HG02610 (cell line): ENCODE measurements at regions not wholly inside any gene's neighbourhood (a gene's known extent, or its start where the extent isn't known, plus 50 kb on each side); places are given as distances from the start of the nearest gene placed in this dataset.
"Not testable (repeated sequence)": the region's sequence is repeated elsewhere in the genome, so short reads cannot be mapped to it uniquely, and the experiment has no call there.

Source experiments
- ATAC-seq: cut with Tn5 transposase; IDR thresholded peaks from one replicate; pipeline ENCODE4 v1.9.1; 2021; ENCODE audit warnings: mild to moderate bottlenecking, moderate library complexity; ENCODE audit not compliant: unreplicated experiment

DNA sequence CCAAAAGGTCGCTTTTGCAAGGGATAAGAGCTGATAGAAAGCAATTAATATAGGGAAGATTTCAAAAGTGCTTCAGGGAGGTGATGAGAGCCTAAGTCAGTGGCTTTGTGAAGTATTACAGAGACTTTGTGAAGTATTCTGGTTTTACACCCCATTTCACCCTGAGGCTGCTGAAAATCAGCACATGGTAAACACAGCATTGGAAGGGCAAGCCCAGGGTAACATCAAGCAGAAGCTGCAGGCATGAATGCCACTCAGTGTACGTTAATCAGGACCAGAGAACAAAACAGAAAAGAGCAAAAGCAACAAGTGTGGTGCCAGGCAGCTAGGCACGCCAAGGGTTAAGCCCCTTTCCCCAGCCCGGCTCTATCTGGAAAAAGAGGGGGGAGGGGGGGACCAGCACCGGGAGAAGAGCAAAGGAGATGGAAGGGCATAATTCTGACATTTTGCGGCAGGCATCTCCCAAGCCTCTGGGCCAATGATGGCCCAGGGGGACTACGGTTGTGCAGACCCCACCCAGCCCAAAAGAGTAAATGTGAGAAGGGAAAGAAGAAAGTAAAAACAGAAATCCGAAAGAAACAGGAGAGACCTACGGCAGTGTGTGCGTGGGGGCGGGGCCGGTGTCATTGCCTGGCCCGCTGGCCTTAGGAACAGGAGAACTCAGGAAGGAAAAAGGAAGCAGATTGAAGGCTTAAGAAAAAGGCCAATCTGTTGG lies 58.9 kb downstream of the DHRS2 start:
- no peak for ATAC-seq

- ATAC-seq, result no peak
These were observed 59.5 kb downstream of the DHRS2 start for GRCh38 chr14:23695664-23695999.

DNA sequence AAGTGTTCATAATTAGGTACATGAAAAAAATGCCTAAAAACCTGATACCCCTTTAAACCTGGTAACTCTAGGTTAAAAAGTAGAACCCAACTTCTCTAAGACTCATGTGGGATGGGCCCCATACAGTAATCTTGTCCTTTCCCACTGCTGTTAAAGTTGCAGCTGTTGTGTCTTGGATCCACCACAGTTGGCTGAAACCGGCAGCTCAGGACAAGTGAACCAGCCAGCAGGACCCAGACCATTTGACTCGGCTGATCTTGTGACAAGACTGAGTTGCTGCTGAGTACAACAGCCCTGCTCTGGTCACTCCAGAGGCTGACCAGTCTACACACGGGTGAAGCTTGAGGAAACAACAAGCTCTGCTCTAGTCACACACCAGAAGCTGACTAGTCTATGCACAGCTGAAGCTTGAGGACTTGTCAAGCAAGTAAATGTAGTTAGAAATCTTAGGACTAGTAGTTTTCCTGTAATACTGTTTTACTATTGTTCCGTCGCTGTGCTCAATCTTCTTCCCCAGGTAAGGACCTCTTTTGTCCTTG lies 60.6 kb downstream of the DHRS2 start:
- ATAC-seq, result no peak

GRCh38 chr14:23697680-23698079 lies 61.5 kb downstream of the DHRS2 start:
- no peak for ATAC-seq

- ATAC-seq, result no peak
These were observed 66.7 kb downstream of the DHRS2 start for GRCh38 chr14:23702656-23703426.

DNA sequence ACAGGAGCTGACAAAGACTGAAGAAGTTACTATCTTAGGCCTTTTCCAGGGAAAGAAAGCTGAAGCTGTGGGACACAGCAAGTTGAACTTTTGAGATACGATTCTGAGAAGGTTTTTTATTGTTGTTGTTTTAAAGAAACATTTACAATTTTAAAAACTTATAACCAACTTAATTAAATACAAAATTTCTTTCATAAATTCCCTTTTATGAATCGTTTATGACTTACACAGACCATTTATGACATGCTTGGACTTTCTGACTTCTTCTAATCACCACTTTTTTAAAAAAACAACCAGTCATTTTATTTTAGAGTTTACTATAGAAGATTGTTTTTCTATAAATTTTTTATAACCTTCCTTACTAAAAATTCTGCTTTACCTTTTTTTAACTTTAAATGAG lies 68.7 kb downstream of the DHRS2 start:
- ATAC-seq, result no peak

DNA sequence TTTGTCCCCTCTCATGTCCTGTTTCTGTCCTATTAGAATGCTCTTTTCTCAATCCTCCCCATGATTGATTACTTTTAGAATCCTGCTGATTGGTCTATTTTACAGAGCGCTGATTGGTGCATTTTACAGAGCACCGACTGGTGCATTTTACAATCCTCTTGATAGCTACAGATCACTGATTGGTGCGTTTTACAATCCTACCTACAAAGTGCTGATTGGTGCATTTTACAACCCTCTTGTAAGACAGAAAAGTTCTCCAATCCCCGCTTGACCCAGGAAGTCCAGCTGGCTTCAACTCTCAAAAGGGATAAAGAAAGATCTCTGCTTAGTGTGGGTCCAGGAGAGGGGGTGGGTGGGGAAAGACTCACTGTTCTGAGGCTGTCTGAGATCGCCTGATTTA lies 71.3 kb downstream of the DHRS2 start:
- ATAC-seq, result no peak

- no peak for ATAC-seq
These were observed 72.2 kb downstream of the DHRS2 start for GRCh38 chr14:23708343-23708742.

DNA sequence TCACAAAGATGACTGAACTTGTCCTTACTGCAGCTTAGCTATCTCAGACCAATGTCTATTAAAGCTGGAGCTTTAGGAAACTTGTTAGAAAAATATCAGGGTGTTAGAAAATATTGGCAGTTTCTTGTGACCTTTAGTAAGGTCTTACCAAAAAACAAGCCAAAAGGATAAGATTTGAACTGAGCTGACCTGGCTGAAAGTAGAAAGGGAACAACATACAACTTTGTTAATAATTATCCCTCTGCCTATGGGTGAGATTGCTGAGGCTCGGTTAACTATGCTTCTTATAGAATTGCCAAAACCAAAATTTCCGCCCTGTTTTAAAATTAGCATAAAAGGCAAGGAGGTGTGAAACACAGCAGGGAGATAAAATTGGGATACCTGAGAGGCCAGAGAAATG lies 73.8 kb downstream of the DHRS2 start:
- ATAC-seq, result no peak

DNA sequence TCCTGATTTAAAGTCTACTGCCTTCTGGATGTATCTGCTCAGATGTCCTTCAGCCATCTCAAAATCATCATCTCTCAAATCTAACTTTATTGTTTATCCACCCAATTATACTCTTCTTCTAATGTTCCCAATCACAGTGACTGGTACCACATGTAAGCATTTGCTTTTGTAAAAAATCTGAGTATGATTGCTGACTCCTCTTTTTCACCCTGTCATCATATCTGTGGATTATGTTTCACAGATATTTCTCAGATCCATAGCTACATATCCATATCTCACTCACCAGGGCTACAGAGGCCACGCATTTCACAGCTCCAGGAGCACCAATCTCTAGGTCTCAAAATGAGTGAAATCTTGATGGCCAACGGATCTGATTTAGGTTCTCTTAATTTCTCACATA lies 76.1 kb downstream of the DHRS2 start:
- no peak for ATAC-seq

DNA sequence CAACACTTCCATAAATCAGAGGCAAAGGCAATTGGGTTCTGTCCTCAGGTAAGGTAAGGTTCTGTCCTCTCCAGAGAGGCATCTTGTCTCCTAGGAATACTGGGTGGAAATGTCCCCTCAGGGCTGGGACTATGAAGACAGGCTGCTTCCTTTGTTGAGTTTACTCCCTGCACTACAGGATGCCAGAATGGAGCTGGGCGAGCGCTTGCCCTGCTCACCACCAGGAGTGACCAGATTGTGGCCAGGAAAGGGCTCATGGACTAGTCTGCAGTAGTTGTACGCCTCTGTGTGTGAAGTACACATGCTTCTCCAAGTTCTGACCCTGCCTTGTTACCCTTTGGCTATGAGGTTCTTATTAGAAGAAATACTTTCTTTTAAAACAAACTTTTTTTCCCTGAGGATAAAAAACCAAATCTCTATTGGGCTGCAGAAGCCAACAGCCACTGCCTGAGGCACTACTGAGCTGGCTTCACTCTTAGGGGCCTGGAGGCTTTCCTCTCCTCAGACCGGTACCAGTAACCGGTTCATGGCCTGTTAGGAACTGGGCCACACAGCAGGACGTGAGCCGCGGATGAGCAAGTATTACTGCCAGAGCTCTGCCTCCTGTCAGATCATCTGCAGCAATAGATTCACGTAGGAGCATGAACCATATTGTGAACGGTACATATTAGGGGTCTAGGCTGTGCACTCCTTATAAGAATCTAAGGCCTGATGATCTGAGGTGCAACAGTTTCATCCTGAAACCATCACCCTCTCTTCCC lies 83.2 kb downstream of the DHRS2 start:
- ATAC-seq, result no peak

DNA sequence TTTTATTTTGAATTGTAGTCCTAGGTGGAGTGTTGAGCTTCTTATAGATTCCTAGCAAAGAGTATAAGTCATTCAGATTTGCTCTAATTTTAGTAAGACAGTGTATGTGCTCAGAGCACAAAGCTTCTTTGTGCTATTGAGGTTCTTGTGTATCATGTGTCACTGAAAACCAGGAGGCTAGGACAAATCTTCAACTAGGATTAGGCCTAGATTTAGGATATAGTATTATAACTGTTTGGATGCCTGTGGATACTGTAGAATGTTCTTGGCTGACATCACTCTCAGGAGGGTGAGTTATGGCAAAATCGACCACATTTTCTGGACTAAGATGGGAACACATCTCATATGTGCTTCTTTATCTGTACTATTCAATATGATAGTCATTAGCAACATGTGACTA lies 86.5 kb downstream of the DHRS2 start:
- ATAC-seq, result no peak

- ATAC-seq, result no peak
These were observed 87.7 kb downstream of the DHRS2 start for GRCh38 chr14:23723911-23724310.

DNA sequence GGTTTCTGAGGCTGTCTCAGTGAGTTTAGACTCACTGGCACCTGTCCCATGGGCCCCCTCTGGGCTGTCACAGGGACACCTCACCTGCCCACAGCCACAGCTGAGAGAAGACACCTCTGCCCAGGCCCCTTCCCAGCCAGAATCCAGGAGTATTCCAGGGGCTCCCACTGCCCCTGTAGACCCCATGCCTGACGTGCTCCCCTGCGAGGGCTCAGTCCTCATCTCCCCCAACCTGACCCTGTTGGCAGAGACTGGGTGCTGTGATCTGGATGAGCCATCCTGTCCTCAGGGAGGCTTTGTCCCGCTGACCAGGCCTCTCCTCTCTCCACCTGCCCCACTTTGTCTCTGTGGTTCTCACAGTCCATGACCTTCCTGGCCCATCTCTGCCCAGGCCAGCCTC lies 89.4 kb downstream of the DHRS2 start:
- no peak for ATAC-seq

GRCh38 chr14:23725980-23726710 lies 90.0 kb downstream of the DHRS2 start:
- no peak for ATAC-seq

DNA sequence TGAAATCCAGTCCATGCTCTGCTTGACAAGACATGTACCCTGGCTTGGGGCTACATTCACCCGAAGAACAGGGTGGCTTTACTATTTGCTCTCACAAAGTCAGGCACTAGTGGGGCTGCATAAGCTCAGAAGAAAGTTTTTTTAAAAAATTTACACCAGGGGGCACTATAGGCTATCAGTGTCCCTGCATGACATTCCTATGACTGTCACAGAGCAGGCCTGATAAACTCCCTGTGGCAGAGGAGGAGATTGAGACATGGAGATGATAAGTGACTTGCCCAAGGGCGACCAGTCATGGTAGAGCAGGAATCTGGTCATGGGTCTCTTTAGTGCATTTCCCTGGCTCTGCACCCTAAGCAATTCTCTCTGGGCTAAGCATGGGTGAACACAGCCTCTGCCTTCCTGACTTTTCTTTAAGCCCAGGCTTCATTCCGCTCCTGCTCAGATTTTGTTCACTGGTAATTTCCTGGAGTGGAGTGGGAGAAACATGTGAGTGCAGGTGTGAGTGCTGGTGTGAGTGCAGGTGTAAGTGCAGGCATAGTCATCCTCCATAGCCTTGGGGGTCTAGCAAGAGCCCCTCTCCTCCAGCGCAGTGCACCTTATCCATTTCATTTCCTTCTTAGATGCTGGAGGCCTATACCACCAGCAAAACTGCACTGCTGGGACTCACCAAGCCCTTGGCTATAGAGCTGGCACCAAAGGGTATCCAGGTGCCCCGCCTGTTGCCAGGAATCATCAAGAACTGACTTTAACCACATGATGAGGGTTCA lies 91.6 kb downstream of the DHRS2 start:
- no peak for ATAC-seq

DNA sequence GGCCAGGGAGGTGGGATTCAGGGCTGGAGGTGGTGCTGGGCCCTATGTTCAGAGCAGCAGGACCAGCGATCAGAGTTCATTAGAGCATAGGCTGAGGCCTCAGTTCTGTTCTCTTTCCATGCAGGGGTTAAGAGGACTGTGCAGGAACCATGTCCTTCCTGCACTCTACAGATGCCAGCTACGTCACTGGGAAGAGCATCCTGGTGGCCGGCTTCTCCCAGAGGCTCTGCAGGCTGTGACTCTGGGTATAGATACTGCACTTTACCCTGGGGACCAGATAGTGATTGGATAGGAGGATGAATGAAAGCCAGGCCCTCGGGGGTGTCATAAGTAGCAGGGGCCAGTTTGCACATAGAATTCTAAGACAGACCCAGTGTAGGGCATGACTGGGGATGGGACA lies 92.6 kb downstream of the DHRS2 start:
- ATAC-seq, result no peak

GRCh38 chr14:23729720-23730387 lies 93.7 kb downstream of the DHRS2 start:
- ATAC-seq, result no peak

GRCh38 chr14:23735394-23735793 lies 99.2 kb downstream of the DHRS2 start:
- ATAC-seq, result no peak

DNA sequence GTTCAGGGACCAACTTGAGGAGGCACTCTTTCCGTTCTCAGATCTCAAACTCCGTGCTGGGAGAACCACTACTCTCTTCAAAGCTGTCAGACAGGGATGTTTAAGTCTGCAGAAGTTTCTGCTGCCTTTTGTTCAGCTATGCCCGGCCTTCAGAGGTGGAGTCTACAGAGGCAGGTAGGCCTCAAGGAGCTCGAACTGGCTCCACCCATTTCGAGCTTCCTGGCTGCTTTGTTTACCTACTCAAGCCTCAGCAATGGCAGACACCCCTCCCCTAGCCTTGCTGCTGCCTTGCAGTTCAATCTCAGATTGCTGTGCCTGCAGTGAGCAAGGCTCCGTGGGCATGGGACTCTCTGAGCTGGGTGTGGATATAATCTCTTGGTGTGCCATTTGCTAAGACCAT lies 108.2 kb downstream of the DHRS2 start:
- ATAC-seq, result not testable (repeated sequence)
